Panc1 (cell line): ENCODE measurements at regions not wholly inside any gene's neighbourhood (a gene's known extent, or its start where the extent isn't known, plus 50 kb on each side); places are given as distances from the start of the nearest gene placed in this dataset.

ENCODE experiments used
- ATAC-seq: fragments of 200-7000 bp; cut with Tn5 transposase; 2 replicates; pipeline ENCODE4 v1.9.1; 2020; ENCODE audit warnings: mild to moderate bottlenecking, moderate library complexity
- BruUV-seq: library from RNA; stranded (reverse); fragments of 400-500 nt; replicated peaks from 2 replicates; lab custom pipeline; 2021; lab: Mats Ljungman, UMichigan
- CTCF ChIA-PET: fragments of 300-600 bp; sonication (Branson Sonifier 250); formaldehyde crosslinking; loops from one replicate; lab custom pipeline; 2022; ENCODE audit warnings: antibody characterized with exemption; lab: Charles Lee
- POLR2A ChIA-PET: fragments of 300-600 bp; sonication (Branson Sonifier 250); formaldehyde crosslinking; loops from one replicate; lab custom pipeline; 2022; ENCODE audit warnings: antibody characterized with exemption; lab: Charles Lee
- DNase-seq: peaks from one replicate; pipeline ENCODE4 v3.0.0-alpha.2; 2010; ENCODE audit warnings: low read depth, low spot score
- H3K27ac ChIP-seq: 2 replicates; pipeline ENCODE4 v1.5.1; 2011; ENCODE audit warnings: mild to moderate bottlenecking, low read length, inconsistent platforms
- H3K27me3 ChIP-seq: fragments of 200-500 bp; sonication (Bioruptor generic); 2 replicates; pipeline ENCODE4 v1.6.0; 2014; ENCODE audit warnings: low read length, inconsistent platforms; ENCODE audit not compliant: control insufficient read depth, insufficient read depth
- H3K36me3 ChIP-seq: fragments of 200-500 bp; sonication (Bioruptor generic); 2 replicates; pipeline ENCODE4 v1.5.1; 2014; ENCODE audit warnings: inconsistent platforms, mild to moderate bottlenecking, low read length, moderate library complexity; ENCODE audit not compliant: control insufficient read depth, insufficient read depth
- H3K4me1 ChIP-seq: 2 replicates; pipeline ENCODE4 v1.5.1; 2011; ENCODE audit warnings: inconsistent platforms, mild to moderate bottlenecking, low read length, moderate library complexity; ENCODE audit not compliant: control insufficient read depth, insufficient read depth
- H3K4me3 ChIP-seq, 2 experiments: 2 replicates each; pipeline ENCODE4 v1.5.1; 2011 to 2012; ENCODE audit warnings: low read depth in 2 of 2, low read length in 2 of 2, mild to moderate bottlenecking in 2 of 2, inconsistent platforms in 1 of 2, moderate library complexity in 1 of 2
- H3K9me3 ChIP-seq: fragments of 200-500 bp; sonication (Bioruptor generic); 2 replicates; pipeline ENCODE4 v1.5.1; 2014; ENCODE audit warnings: low read depth, mild to moderate bottlenecking, inconsistent platforms, low read length, moderate library complexity; ENCODE audit not compliant: control insufficient read depth, insufficient read depth
- CTCF ChIP-seq: fragments of 450-650 bp; IDR thresholded peaks from 2 replicates; pipeline ENCODE4 v1.5.1; 2017; ENCODE audit warnings: mild to moderate bottlenecking
- POLR2AphosphoS5 ChIP-seq: IDR thresholded peaks from 2 replicates; pipeline ENCODE4 v1.6.1; 2012; ENCODE audit warnings: mild to moderate bottlenecking, low read depth, low read length, moderate library complexity
- REST ChIP-seq, 2 experiments: IDR thresholded peaks; 2 replicates each; pipeline ENCODE4 v1.6.1; 2011 to 2012; ENCODE audit warnings: low read depth in 2 of 2, control low read depth in 1 of 2, low read length in 1 of 2, mild to moderate bottlenecking in 1 of 2, moderate library complexity in 1 of 2; ENCODE audit not compliant: insufficient read depth in 1 of 2
- SIN3A ChIP-seq: IDR thresholded peaks from 2 replicates; pipeline ENCODE4 v1.6.1; 2012; ENCODE audit warnings: low read depth, mild to moderate bottlenecking, low read length, moderate library complexity, borderline replicate concordance; ENCODE audit not compliant: insufficient read depth
- TCF7L2 ChIP-seq: IDR thresholded peaks from 2 replicates; pipeline ENCODE4 v1.6.1; 2011; ENCODE audit warnings: mild to moderate bottlenecking, low read depth, low read length, inconsistent platforms
- in situ Hi-C: cut with HindIII; loops from 2 replicates; pipeline ENCODE4 v1.10.0; 2016; ENCODE audit warnings: low sequenced_read_pairs, low pct_unique_long_range_greater_than_20kb
- intact Hi-C: fragments of 100-400 bp; cut with micrococcal nuclease; formaldehyde crosslinking; loops from one replicate; pipeline ENCODE4 v1.10.0; 2022; ENCODE audit not compliant: unreplicated experiment

- H3K27me3 ChIP-seq: no peaks in the 10 kb centered on the region
- H3K9me3 ChIP-seq: no peaks in the 10 kb centered on the region
- DNase-seq: no peak
- in situ Hi-C loops: no loop called here
- ChIA-PET POLR2A (no interaction called here), CTCF (no interaction called here)
- no peak for TF ChIP-seq TCF7L2
- TF ChIP-seq REST (IDR thresholded peaks at IDR 0.05; ENCODE audit: insufficient read depth in 1 of 2, low read depth in 2 of 2, low read length in 1 of 2): no peak
- no peak for TF ChIP-seq POLR2AphosphoS5
- TF ChIP-seq SIN3A: no peak
- TF ChIP-seq CTCF: no peak
- no peaks in the 10 kb centered on the region for H3K36me3 ChIP-seq
- no peak overlapping the region for H3K4me3 ChIP-seq
- BruUV-seq: no TSS peak
- H3K27ac ChIP-seq: no peak overlapping the region
- ATAC-seq: no peak
- H3K4me1 ChIP-seq: no peaks in the 10 kb centered on the region
- intact Hi-C loops: no loop called here
Measured at GRCh38 chr5:164207646-164208045, 702.2 kb downstream of the MAT2B start.

- intact Hi-C loops: no loop called here
- no TSS peak for BruUV-seq
- CTCF ChIA-PET: no interaction called here
Measured at GRCh38 chr5:164210491-164210890, 705.1 kb downstream of the MAT2B start.

More at GRCh38 chr5:164210491-164210890, 705.1 kb downstream of the MAT2B start:
- TF ChIP-seq REST (IDR thresholded peaks at IDR 0.05; ENCODE audit: insufficient read depth in 1 of 2, low read depth in 2 of 2, low read length in 1 of 2) (no peak), POLR2AphosphoS5 (no peak), SIN3A (no peak)
- no peak overlapping the region for H3K27ac ChIP-seq
- no peak overlapping the region for H3K4me3 ChIP-seq
- in situ Hi-C loops: no loop called here
- no peaks in the 10 kb centered on the region for H3K36me3 ChIP-seq
- POLR2A ChIA-PET: no interaction called here
- DNase-seq (no peak), ATAC-seq (no peak)
- H3K27me3 ChIP-seq: no peaks in the 10 kb centered on the region
- H3K9me3 ChIP-seq: no peaks in the 10 kb centered on the region
- H3K4me1 ChIP-seq: no peaks in the 10 kb centered on the region
